NCI-H1417 treated with DMSO at 0.1 percent for 48 hours (cell line): ENCODE measurements at regions not wholly inside any gene's neighbourhood (a gene's known extent, or its start where the extent isn't known, plus 50 kb on each side); places are given as distances from the start of the nearest gene placed in this dataset.
"Not testable (repeated sequence)": the region's sequence is repeated elsewhere in the genome, so short reads cannot be mapped to it uniquely, and the experiment has no call there.

Experiments
- DNase-seq: peaks from one replicate; lab custom pipeline; 2025; lab: John Stamatoyannopoulos, UW

DNA sequence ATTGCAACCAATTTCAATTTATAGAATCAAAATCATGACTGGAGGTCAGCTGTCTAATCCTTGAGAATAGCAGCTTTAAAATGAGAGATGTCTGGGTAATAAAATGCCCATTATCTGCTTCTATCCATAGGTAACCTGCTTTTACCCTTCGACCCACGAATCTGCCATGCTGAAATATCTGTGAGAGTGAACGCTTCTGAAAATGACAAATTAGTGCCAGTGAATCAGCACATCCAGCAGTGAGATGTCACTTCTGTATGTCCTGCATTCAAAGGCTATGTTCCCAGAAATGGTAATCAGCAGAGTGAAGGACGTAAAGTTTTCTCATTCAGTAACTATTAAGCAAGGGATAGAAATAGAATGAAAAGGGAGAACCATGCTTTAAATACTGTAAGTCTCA, 532.4 kb upstream of the ITGA1 start:
- DNase-seq = no peak

DNA sequence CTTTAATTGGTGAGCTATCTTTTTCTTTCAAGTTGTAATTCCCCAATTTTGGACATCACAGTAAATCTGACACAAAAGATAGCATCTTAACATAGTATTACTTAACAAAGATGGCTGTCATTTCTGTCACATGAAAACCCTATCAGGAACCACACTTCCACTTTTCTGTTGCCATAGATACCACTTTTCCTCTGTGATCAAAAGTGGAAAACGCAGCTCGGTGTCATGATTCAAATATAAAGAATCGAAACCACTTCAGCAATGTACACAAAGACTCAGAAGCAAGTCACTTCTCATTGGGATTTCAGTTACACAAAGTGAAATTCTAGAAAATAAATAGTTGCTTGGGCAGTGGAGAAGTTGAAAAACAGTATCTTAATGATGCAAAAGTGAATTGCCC, 524.9 kb upstream of the ITGA1 start:
- DNase-seq = no peak

DNA sequence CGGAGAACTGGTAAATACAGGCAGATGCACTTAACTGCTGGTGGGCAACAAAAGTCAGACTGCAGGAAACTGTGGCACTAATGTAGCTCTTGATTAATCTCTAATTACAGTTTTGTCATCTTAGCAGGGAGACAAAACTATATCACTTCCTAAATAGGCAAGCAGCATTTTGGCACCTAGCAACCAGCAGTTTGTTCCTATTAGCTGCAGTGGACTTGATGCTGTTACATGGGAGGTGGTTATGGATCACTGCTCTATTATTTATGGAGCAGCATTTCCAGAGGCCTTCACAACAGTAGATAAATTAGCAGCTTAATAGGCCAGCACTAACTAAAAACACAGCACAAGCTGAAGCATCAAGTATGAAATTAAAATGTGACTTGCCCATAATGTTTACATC, 518.3 kb upstream of the ITGA1 start:
- DNase-seq = peak; percentile 93

DNA sequence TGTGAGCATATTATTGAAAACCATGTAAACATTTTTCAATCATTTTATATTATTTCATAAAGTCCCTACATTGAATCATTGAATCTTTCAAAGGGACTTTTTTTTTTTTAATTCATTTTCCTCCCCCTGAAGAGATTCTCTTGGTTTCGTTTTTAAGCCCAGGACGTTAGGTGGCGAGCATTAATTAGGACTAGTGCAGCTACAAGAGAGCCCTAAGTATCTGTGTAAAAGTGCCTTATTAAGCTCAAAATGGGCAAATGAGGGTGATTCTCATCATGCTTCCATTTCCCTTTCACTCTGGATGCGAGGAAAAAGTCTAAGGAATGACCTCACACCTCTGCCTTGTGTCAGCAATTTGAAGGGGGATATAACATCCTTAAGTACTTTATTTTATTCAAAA, 517.9 kb upstream of the ITGA1 start:
- DNase-seq = peak; percentile 88

DNA sequence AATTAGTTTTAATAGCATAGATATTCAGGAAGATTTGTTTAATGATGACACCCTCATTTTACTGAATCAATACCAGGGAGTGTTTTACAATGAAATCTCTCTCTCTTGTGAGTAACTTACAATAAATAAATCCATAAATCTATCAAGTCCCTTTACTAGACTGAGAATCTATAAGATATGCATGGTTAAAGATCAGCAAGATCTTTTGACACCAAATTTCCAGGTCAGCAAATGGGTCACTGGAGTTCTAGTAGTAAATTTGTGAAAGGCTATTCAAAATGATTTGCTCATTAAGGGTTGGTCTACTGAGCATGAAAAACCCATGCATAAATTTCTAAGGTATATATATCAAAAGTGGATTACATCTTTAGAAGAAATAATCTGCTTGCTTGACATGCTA, 512.1 kb upstream of the ITGA1 start:
- DNase-seq = no peak

DNA sequence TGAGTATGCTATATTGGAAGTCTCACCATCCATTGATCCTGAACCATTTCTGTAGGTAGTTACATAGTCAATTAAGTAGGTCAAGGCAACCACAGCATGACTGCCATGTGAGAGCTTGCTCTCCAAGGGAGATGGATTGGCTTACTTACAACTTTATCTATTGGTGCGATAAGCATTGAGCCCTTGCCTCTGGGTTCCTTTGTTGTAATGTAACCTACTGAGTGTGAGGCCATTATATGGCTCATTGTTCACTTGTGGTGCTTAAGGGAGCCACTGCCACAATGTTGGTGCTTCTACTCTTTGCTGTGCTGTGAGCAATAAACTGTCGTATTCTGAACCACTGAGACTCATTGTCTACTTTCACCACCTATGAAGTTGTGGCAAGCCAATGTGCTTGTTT, 510.6 kb upstream of the ITGA1 start:
- no peak for DNase-seq

DNA sequence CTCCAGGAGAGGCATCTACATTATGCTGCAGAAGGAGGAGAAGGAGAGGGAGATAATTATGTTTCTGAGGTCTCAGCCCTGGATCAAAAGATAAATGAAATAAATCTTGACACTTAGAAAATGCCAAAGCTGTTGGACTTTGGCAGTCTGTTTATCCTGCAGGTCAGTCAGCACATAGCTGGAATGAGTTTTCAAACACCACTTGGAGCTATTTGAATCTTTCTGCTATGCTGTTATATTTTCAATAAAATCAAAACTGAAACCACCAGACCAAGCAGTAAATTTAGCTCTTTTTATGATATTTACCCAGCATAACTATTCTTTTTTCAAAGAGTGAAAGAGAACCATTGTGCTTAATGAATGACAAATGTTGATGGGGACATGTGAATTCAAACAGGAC, 505.1 kb upstream of the ITGA1 start:
- no peak for DNase-seq

DNA sequence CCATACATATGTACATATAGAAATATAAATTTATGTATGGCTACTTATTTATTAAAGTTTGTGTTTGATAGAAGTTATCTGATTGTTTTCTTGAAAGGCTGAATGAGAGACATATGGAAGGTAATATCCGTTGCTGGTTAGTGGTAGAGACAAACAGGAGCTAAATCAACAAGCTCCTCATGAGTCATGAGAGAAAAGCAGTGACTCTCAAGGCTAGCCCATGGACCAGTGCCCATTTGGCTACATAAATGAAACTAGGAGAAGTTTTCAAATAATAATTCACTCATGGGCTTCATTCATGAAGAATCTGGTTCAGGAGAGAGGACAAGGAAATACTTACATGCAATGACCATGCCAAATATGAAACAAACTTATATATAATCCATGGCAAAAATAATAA, 504.5 kb upstream of the ITGA1 start:
- DNase-seq = no peak

DNA sequence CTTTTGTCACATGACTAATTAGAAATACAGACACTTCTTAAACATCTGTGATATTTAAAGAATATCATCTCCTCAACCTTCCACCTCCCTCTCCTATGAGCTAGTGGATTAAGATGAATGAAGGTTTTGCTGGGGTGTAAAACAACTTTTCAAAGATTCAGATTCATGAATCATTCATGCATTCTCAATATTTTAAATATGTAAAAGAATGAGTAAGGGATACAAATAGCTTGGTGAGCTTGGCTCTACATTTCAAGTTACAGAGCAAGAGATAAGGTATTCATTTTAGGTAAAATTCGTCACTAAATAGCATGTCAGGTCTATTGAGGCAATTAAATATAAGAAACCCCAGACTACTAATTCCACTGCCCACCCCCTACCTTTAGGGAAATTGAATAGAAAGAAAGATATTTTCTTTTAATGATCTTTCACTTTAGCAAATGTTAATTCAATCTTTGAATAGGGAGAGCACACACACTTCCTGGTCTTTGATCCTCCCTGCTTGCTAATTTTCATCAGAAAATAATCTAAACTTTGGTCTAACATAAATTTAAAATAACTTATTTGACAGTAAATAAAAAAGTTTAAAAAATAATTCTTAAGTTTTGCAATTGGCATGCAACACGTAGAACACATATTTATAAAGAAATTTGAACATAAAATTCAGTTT, 486.9 kb upstream of the ITGA1 start:
- no peak for DNase-seq

DNA sequence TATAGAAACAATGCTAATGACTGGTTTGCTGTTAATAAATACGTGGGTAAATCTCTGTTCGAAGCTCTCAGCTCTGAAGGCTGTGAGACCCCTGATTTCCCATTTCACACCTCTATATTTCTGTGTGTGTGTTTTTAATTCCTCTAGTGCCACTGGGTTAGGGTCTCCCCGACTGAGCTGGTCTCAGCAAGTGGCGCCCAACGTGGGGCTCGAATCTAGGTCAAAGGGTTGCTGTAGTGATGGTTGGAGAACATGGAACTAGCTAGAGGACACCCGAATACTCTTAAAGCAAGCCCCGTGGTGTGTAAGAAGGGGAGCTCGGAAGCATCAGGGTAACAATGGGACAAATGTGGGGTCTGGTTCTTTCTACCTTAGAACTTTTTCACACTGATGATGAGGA, 482.9 kb upstream of the ITGA1 start:
- not testable (repeated sequence) for DNase-seq

DNA sequence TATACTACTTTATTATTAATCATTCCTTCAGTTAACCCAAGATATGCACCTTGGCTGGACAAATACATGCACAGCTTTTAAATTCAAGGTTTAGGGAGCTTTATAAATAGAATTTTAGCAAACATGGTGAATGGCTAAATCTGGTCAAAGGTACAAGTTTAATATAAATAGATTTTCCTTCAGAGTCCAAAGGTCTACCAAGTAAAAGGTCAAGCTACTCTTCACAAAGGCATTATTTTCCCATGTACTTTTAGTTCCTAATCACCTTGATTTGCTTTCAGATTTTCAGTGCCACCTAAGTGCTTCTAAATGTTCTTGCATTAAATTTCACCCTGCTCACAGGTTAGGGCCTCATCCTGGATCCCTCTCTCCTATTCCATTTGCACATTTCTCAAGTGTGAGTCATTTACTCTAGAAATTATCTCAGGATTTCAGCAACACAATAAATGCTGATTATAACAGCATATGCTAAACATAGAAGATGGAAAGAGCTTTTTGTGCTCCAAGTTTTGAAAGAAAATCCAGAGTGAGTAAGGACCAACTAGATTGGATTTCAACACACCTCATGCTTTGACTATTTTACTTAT, 459.4 kb upstream of the ITGA1 start:
- DNase-seq = no peak

DNA sequence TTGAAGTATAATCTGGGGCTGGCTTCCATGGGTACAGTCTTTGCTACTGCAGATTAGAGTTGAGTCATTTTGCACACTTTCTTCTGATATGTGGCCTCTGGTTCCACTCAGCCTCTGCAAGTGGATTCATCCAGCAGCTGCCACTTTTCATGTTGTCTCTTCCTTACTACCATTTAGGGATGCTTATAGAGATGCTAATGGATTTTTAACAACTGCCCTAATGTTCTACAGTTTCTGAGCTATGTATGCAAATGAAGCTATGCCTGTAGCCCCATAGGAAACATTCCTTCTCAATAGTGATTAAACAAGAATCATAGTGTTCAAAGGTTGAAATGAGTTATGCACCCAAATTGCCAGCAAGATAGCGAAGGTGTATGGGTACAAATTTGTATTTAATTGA, 456.0 kb upstream of the ITGA1 start:
- DNase-seq = no peak

DNA sequence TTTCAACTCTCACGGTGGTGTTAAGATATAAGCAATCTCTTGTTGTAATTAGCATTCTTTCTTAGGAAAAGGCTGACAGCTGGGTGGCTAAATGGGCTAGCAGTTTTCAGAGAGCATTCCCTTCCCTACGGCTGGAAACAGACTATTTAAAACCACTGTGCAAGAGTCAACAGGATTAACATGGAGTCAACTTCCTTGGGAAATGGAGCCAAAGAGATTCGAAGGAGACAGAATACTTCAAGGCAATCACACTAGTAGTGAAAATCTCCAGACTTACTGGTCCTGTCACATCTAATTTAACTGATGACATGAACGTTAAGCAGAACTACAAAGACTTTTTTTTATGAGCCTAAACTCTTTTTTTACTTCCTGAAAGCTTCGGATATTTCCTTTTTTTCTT, 453.3 kb upstream of the ITGA1 start:
- DNase-seq = no peak

DNA sequence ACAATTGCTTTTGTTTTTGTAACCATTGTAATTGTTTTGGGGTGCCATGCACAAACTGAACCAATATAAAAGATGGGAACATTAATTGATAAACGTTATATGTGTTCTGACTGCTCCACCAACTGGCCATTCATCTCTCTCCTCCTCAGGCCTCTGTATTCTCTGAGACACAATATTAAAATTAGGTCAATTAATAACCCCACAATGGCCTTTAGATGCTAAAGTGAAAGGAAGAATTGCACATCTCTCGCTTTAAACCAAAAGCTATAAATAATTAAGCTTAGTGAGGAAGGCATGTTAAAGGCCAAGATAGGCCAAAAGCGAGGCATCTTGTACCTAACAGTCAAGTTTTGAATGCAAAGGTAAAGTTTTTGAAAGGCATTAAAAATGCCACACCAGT, 448.4 kb upstream of the ITGA1 start:
- DNase-seq = no peak

DNA sequence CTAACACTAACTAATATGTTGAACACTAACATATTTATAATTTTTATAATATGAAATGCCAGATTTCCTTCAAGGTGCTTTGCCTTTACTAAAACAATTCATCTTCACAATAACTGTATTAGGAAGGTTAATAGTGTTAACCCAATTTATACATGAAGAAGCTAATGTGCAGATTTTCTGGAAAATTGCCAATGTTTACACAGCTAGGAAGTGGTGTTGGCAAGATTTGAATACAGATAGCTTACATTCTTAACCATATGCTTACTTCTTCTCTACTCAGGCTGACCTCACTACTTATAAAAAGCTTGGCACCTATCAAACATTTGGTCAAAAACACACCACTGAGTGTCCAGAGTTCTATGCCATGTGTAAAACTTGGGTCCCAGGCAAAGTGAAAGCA, 445.4 kb upstream of the ITGA1 start:
- no peak for DNase-seq

DNA sequence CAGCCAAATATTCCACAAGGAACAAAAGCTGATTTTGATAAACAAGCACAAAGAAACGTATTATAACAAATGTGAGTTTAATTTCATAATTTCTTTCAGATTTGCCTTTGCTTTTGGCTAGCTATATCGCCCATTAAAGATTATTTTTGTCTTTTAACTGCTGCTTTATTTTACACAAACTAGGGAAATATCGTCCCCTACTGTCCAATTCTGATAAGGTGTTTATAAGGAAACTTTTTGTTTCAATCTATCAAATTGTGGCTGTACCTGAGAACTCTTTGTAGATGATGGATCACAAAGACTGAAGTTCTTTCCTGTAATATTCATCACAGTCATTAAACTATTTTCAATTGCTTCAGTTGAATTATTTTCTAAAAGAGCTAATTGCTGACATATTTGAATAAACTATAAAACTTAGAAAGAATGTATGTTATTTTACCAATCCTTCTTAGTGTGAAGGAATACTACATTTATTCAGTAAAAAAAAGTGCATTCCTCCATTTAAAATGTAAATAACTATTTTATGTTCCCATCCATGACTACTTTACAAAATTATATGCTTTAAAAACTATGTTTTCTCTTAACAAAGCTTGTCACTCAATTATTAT, 431.3 kb upstream of the ITGA1 start:
- peak; percentile 73 for DNase-seq

DNA sequence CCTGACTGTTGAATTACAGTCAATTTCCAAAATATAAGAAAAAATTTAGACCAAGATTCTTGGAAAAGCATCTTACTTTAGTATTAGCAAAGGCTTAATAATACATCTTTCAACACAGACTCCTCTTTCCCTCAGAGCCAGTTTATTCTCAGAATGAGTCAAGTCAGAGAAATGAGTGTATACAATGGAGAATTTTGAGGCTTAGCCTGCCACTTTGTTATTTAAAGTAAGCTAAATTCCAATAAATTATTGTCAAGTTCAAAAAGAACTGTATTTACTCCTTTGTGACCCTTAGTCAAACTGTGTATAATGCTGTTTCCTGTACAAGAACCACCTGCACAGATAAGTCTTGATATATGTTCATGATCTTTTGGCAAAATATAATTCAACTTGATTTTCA, 428.5 kb upstream of the ITGA1 start:
- DNase-seq = no peak

DNA sequence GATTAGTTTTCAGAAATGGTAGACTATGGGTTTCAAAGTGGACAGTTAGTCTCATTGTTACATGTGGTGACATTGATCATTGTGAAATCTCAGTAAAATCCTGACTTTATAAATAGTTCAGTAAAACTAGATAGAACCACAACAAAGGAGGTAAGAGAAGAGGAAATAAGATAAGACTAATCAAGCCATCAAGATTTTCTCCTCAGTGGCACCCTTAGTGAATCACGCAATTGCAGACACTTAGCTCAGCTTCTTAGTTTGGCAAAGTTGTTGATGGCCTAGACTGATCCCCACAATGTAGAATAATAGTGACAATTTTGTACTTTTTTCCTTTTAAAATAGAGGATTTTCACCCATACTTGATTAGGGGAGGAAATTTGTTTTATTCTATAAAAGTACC, 426.7 kb upstream of the ITGA1 start:
- DNase-seq = no peak

DNA sequence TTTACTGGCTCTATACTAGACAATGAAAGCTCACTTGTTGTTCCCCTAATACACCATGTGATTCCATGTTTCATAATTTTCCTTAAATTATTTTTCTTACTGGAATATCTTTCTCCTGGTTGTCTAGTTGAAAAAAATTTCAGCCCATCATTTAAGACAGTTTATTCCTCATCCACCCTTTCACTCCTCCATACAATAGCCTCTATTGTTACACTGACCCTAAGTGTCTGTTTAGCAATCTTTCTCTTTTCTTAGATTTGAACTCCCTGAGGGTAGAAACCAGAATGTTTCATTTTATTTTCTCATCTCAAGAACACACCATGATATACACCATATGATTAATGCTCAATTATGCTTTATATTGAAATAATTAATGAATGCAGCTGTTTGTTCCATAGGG, 413.4 kb upstream of the ITGA1 start:
- DNase-seq = no peak

DNA sequence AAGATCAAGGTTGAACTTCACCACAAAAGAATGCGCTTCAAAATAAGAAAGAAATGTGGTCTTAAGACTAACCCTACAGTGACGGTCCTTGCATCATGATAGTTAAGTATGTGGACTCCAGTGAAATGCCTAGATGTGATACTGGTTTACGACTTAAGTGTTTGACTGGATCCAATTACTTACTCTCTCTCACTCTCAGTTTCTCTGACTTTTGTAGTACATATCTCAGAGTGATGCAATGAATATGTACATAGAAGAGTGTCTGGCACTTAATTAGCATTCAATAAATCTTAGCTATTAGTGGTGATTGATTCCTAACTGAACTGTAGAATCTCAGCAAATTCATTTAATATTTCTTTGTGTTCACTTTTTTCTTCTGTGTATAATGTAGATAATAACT, 411.7 kb upstream of the ITGA1 start:
- DNase-seq = no peak

DNA sequence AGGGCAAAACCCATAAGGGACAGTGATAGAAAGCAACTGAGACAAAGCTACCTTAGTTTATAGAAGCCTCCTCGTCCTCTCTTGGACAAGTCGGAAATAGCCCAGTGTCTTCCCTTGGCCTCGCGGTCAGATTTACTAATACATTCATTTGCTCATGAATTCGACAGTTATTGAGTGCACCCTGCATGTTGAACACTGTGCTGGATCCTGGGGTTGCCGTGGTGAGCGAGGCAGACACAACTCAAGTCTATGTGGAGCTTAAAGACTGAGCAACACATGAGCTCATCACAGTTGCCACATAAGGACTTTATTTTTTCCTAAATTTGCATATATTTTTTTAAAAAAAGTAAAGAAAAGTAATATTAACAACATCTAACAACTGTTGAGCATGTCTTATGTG, 411.1 kb upstream of the ITGA1 start:
- no peak for DNase-seq

DNA sequence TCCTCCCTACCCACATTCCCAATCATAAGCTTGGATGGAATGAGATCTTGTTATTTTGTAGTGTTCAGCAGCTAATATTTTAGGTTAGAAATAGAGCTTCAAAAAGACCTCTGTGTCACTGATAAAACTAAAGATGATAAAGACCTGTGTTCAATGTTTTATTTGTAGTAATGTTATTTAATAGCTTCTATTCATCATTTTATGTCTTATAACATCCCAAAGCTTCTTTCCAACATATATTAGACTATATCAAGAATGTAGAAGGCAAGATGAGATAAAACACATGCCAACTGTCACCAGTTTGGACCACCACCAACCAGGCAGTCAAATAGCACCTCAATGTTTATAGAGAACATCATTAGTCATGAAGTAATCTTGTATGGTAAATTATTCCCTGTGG, 409.5 kb upstream of the ITGA1 start:
- no peak for DNase-seq

DNA sequence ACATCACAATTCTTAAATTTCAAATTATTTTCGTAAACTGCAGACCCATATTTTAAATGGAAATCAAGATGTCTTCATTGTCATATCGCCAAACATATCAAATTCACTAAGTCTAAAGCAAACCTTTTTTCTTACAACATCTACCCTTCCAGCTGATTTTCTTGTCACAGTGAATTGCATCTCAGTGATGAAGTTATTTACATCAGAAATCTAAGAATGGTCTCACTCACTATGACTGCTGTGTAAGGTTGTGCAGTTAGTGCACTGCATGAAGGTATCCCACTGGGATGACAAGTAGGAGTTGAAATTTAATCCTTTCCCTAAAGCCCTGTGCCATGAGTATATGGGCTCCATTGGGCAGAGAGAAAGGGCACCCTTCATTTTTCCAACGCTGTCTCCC, 399.4 kb upstream of the ITGA1 start:
- DNase-seq = no peak

DNA sequence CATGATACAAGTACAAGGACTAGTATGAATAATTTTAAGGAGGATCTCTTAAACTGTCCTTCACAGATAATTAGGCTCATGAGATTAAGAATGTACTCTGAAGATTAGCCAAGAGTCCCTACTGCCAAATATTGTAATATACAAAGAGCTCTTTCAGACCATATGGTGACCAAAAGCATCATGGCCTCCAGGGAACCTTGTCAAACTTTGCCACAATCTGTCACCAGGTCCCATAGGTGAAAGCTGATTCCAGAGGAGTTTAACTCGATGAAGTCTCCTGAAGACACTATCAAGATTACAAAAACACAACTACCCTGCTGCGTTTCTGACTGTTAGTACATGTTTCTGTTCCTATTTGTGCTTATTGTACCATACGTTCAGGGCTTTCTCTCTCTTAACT, 395.4 kb upstream of the ITGA1 start:
- no peak for DNase-seq
